ENCODE measurements at regions not wholly inside any gene's neighbourhood (a gene's known extent, or its start where the extent isn't known, plus 50 kb on each side); places are given as distances from the start of the nearest gene placed in this dataset.
"Not testable (repeated sequence)": the region's sequence is repeated elsewhere in the genome, so short reads cannot be mapped to it uniquely, and the experiment has no call there.

GRCh38 chr5:24225051-24225450 lies 419.7 kb downstream of the CDH10 start:
- TF ChIP-seq CTCF (conservative IDR thresholded peaks at IDR 0.05; ENCODE audit: control insufficient read depth, insufficient read depth, low read depth, low read length): no peak
- H3K4me3 ChIP-seq (ENCODE audit: control insufficient read depth, low read depth, low read length): no peak overlapping the region
- peak; percentile 1 for DNase-seq (ENCODE audit: low read depth)

GRCh38 chr5:24226479-24226878 lies 418.3 kb downstream of the CDH10 start:
- H3K4me3 ChIP-seq (ENCODE audit: control insufficient read depth, low read depth, low read length): no peak overlapping the region
- TF ChIP-seq CTCF (conservative IDR thresholded peaks at IDR 0.05; ENCODE audit: control insufficient read depth, insufficient read depth, low read depth, low read length): no peak
- DNase-seq (ENCODE audit: low read depth): peak; percentile 12

GRCh38 chr5:24227881-24228280 lies 416.9 kb downstream of the CDH10 start:
- not testable (repeated sequence) for H3K4me3 ChIP-seq (ENCODE audit: control insufficient read depth, low read depth, low read length); DNase-seq (ENCODE audit: low read depth)

- no peak for TF ChIP-seq CTCF (conservative IDR thresholded peaks at IDR 0.05; ENCODE audit: control insufficient read depth, insufficient read depth, low read depth, low read length)
- DNase-seq (ENCODE audit: low read depth): no peak
- no peak overlapping the region for H3K4me3 ChIP-seq (ENCODE audit: control insufficient read depth, low read depth, low read length)
These were observed 412.7 kb downstream of the CDH10 start for GRCh38 chr5:24232041-24232440.

GRCh38 chr5:24232929-24233498 lies 411.8 kb downstream of the CDH10 start:
- DNase-seq (ENCODE audit: low read depth): no peak
- H3K4me3 ChIP-seq (ENCODE audit: control insufficient read depth, low read depth, low read length): no peak overlapping the region
- no peak for TF ChIP-seq CTCF (conservative IDR thresholded peaks at IDR 0.05; ENCODE audit: control insufficient read depth, insufficient read depth, low read depth, low read length)

GRCh38 chr5:24235946-24236345 lies 408.8 kb downstream of the CDH10 start:
- DNase-seq (ENCODE audit: low read depth): no peak
- no peak for TF ChIP-seq CTCF (conservative IDR thresholded peaks at IDR 0.05; ENCODE audit: control insufficient read depth, insufficient read depth, low read depth, low read length)

GRCh38 chr5:24245821-24246220 lies 399.0 kb downstream of the CDH10 start:
- no peak overlapping the region for H3K4me3 ChIP-seq (ENCODE audit: control insufficient read depth, low read depth, low read length)
- no peak for TF ChIP-seq CTCF (conservative IDR thresholded peaks at IDR 0.05; ENCODE audit: control insufficient read depth, insufficient read depth, low read depth, low read length)
- DNase-seq (ENCODE audit: low read depth): no peak

More at GRCh38 chr5:24235946-24236345, 408.8 kb downstream of the CDH10 start:
- H3K4me3 ChIP-seq (ENCODE audit: control insufficient read depth, low read depth, low read length): no peak overlapping the region
